ENCODE measurements at regions not wholly inside any gene's neighbourhood (a gene's known extent, or its start where the extent isn't known, plus 50 kb on each side); places are given as distances from the start of the nearest gene placed in this dataset.

DNA sequence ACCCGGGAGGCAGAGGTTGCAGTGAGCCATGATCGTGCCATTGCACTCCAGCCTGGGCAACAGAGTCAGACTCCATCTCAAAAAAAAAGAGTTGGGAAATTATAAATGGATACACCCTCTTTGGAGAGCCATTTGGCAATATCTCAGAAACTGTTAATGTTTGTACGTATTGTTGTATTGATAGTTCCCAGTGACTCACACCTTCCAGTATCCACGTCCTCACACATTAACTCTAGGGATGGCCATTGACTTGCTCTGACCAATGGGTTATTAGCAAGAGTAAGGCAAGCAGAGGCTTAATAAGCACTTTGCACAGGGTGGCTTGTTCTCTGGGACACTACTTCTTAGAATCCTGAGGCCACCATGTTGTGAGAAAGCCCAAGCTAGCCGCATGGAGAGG is 107.6 kb upstream of the LHX1 start:
- TF ChIP-seq, protein P1, sequence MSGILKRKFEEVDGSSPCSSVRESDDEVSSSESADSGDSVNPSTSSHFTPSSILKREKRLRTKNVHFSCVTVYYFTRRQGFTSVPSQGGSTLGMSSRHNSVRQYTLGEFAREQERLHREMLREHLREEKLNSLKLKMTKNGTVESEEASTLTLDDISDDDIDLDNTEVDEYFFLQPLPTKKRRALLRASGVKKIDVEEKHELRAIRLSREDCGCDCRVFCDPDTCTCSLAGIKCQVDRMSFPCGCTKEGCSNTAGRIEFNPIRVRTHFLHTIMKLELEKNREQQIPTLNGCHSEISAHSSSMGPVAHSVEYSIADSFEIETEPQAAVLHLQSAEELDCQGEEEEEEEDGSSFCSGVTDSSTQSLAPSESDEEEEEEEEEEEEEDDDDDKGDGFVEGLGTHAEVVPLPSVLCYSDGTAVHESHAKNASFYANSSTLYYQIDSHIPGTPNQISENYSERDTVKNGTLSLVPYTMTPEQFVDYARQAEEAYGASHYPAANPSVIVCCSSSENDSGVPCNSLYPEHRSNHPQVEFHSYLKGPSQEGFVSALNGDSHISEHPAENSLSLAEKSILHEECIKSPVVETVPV (CRISPR knock-in tag; IDR thresholded peaks at IDR 0.05), result no peak
- TF ChIP-seq ZC3H10 (CRISPR knock-in tag; IDR thresholded peaks at IDR 0.05) (no peak), PPARA (CRISPR knock-in tag; IDR thresholded peaks at IDR 0.05; ENCODE audit: borderline replicate concordance) (no peak), TCF4 (CRISPR knock-in tag; IDR thresholded peaks at IDR 0.05; ENCODE audit: borderline replicate concordance) (no peak), ZNF8 (CRISPR knock-in tag; IDR thresholded peaks at IDR 0.05) (no peak), SNAI2 (CRISPR knock-in tag; IDR thresholded peaks at IDR 0.05) (no peak), BACH2 (CRISPR knock-in tag; IDR thresholded peaks at IDR 0.05; ENCODE audit: borderline replicate concordance) (no peak), ZNF70 (CRISPR knock-in tag; IDR thresholded peaks at IDR 0.05) (no peak), ZFP30 (CRISPR knock-in tag; IDR thresholded peaks at IDR 0.05) (no peak), ESRRG (CRISPR knock-in tag; IDR thresholded peaks at IDR 0.05) (no peak), ISL1 (CRISPR knock-in tag; IDR thresholded peaks at IDR 0.05) (no peak), RARB (CRISPR knock-in tag; IDR thresholded peaks at IDR 0.05) (no peak), CSDC2 (CRISPR knock-in tag; IDR thresholded peaks at IDR 0.05) (no peak), ZNF565 (CRISPR knock-in tag; conservative IDR thresholded peaks at IDR 0.05; ENCODE audit: low read depth) (no peak), GLIS3 (CRISPR knock-in tag; IDR thresholded peaks at IDR 0.05) (no peak), OSR1 (CRISPR knock-in tag; IDR thresholded peaks at IDR 0.05) (no peak), ZFP3 (CRISPR knock-in tag; IDR thresholded peaks at IDR 0.05) (no peak), ARNTL (CRISPR knock-in tag; IDR thresholded peaks at IDR 0.05; ENCODE audit: borderline replicate concordance, low read depth) (no peak)
- TF ChIP-seq, protein P2, sequence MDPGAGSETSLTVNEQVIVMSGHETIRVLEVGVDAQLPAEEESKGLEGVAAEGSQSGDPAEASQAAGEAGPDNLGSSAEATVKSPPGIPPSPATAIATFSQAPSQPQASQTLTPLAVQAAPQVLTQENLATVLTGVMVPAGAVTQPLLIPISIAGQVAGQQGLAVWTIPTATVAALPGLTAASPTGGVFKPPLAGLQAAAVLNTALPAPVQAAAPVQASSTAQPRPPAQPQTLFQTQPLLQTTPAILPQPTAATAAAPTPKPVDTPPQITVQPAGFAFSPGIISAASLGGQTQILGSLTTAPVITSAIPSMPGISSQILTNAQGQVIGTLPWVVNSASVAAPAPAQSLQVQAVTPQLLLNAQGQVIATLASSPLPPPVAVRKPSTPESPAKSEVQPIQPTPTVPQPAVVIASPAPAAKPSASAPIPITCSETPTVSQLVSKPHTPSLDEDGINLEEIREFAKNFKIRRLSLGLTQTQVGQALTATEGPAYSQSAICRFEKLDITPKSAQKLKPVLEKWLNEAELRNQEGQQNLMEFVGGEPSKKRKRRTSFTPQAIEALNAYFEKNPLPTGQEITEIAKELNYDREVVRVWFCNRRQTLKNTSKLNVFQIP (CRISPR knock-in tag; IDR thresholded peaks at IDR 0.05; ENCODE audit: borderline replicate concordance, low read depth), result no peak
- TF ChIP-seq, protein P3, sequence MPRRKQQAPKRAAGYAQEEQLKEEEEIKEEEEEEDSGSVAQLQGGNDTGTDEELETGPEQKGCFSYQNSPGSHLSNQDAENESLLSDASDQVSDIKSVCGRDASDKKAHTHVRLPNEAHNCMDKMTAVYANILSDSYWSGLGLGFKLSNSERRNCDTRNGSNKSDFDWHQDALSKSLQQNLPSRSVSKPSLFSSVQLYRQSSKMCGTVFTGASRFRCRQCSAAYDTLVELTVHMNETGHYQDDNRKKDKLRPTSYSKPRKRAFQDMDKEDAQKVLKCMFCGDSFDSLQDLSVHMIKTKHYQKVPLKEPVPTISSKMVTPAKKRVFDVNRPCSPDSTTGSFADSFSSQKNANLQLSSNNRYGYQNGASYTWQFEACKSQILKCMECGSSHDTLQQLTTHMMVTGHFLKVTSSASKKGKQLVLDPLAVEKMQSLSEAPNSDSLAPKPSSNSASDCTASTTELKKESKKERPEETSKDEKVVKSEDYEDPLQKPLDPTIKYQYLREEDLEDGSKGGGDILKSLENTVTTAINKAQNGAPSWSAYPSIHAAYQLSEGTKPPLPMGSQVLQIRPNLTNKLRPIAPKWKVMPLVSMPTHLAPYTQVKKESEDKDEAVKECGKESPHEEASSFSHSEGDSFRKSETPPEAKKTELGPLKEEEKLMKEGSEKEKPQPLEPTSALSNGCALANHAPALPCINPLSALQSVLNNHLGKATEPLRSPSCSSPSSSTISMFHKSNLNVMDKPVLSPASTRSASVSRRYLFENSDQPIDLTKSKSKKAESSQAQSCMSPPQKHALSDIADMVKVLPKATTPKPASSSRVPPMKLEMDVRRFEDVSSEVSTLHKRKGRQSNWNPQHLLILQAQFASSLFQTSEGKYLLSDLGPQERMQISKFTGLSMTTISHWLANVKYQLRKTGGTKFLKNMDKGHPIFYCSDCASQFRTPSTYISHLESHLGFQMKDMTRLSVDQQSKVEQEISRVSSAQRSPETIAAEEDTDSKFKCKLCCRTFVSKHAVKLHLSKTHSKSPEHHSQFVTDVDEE (CRISPR knock-in tag; IDR thresholded peaks at IDR 0.05), result no peak
- no peak for ATAC-seq

DNA sequence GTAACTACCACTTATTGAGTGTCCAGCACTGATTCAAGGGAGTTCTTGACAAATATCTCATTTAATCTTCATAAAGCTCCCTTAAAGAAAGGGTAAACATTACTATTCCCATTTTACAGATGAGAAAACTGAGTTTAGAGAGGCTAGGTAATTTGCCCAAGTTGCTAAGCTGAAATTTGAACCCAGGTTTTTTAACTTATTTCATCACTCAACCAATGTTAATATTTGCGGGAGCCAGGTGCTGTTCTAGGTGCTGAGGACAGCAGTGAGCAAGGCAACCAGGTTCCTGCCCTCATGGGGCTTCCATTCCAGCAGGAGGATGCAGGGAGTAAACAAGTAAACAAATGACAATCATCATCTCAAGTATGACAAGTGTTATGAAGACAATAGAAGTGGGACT is 104.0 kb upstream of the LHX1 start:
- TF ChIP-seq ZC3H10 (CRISPR knock-in tag; IDR thresholded peaks at IDR 0.05), result no peak
- TF ChIP-seq ESRRG (CRISPR knock-in tag; IDR thresholded peaks at IDR 0.05), result no peak
- TF ChIP-seq, protein P2 (CRISPR knock-in tag; IDR thresholded peaks at IDR 0.05; ENCODE audit: borderline replicate concordance, low read depth), result no peak
- no peak for TF ChIP-seq BACH2 (CRISPR knock-in tag; IDR thresholded peaks at IDR 0.05; ENCODE audit: borderline replicate concordance)
- TF ChIP-seq, protein P4, sequence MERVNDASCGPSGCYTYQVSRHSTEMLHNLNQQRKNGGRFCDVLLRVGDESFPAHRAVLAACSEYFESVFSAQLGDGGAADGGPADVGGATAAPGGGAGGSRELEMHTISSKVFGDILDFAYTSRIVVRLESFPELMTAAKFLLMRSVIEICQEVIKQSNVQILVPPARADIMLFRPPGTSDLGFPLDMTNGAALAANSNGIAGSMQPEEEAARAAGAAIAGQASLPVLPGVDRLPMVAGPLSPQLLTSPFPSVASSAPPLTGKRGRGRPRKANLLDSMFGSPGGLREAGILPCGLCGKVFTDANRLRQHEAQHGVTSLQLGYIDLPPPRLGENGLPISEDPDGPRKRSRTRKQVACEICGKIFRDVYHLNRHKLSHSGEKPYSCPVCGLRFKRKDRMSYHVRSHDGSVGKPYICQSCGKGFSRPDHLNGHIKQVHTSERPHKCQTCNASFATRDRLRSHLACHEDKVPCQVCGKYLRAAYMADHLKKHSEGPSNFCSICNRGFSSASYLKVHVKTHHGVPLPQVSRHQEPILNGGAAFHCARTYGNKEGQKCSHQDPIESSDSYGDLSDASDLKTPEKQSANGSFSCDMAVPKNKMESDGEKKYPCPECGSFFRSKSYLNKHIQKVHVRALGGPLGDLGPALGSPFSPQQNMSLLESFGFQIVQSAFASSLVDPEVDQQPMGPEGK (CRISPR knock-in tag; IDR thresholded peaks at IDR 0.05; ENCODE audit: borderline replicate concordance), result no peak
- no peak for TF ChIP-seq SNAI2 (CRISPR knock-in tag; IDR thresholded peaks at IDR 0.05)
- no peak for TF ChIP-seq TCF4 (CRISPR knock-in tag; IDR thresholded peaks at IDR 0.05; ENCODE audit: borderline replicate concordance)
- no peak for TF ChIP-seq CSDC2 (CRISPR knock-in tag; IDR thresholded peaks at IDR 0.05)
- no peak for TF ChIP-seq ZFP3 (CRISPR knock-in tag; IDR thresholded peaks at IDR 0.05)
- TF ChIP-seq ZNF70 (CRISPR knock-in tag; IDR thresholded peaks at IDR 0.05), result no peak
- TF ChIP-seq, protein P5, sequence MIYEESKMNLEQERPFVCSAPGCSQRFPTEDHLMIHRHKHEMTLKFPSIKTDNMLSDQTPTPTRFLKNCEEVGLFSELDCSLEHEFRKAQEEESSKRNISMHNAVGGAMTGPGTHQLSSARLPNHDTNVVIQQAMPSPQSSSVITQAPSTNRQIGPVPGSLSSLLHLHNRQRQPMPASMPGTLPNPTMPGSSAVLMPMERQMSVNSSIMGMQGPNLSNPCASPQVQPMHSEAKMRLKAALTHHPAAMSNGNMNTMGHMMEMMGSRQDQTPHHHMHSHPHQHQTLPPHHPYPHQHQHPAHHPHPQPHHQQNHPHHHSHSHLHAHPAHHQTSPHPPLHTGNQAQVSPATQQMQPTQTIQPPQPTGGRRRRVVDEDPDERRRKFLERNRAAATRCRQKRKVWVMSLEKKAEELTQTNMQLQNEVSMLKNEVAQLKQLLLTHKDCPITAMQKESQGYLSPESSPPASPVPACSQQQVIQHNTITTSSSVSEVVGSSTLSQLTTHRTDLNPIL (CRISPR knock-in tag; IDR thresholded peaks at IDR 0.05; ENCODE audit: low read depth), result no peak
- TF ChIP-seq ZNF565 (CRISPR knock-in tag; conservative IDR thresholded peaks at IDR 0.05; ENCODE audit: low read depth), result no peak
- no peak for TF ChIP-seq GLIS3 (CRISPR knock-in tag; IDR thresholded peaks at IDR 0.05)
- no peak for ATAC-seq
